ENCODE measurements at regions not wholly inside any gene's neighbourhood (a gene's known extent, or its start where the extent isn't known, plus 50 kb on each side); places are given as distances from the start of the nearest gene placed in this dataset.
"Not testable (repeated sequence)": the region's sequence is repeated elsewhere in the genome, so short reads cannot be mapped to it uniquely, and the experiment has no call there.

GRCh38 chr20:12201289-12201991, 283.7 kb downstream of the BTBD3 start:
- no peak for DNase-seq (ENCODE audit: low read depth, low spot score)

- no peak for DNase-seq (ENCODE audit: low read depth, low spot score)
Observed at GRCh38 chr20:12203399-12203798, 285.7 kb downstream of the BTBD3 start.

- DNase-seq (ENCODE audit: low read depth, low spot score): no peak
Observed at GRCh38 chr20:12203981-12204380, 286.3 kb downstream of the BTBD3 start.

DNA sequence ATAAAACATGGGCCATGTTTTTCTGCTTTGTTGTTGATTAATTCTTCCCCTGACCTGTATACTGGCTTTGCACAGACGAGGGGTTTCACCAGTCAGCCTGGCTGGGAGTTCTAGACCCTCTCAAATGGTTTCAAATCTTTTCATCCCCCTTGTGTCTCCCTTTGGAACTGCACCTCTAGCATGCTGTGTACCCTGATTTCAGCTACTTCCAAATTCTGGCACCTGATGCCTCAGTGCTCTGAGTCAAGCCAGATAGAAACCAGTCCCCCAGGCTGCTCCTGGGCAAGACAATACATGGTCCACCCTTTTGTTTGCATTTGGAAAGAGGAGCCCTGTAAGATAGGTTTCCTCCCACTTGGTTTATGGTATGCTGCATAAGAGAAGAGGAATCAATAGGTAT, 290.2 kb downstream of the BTBD3 start:
- peak; percentile 3 for DNase-seq (ENCODE audit: low read depth, low spot score)

- DNase-seq (ENCODE audit: low read depth, low spot score): no peak
Observed at GRCh38 chr20:12210591-12210990, 292.9 kb downstream of the BTBD3 start.

DNA sequence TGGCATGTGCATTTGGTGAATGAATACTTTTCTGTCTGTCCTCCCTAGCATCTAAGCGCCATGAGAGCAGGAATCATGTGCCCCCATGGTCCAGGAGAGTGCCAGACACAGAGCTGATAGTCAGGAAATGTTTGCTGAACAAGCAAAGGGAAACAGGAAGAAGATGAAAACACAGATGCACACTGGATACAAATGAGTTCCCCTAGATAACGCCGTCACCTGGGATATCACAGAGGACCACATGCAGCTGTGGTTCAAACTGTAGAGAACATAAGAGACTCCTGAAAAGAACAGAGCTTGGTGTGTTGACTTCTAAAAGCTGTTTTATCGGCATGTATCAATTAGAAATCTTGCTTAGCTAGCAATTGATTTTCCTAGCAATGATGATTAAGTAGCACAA, 293.7 kb downstream of the BTBD3 start:
- DNase-seq (ENCODE audit: low read depth, low spot score): no peak

DNA sequence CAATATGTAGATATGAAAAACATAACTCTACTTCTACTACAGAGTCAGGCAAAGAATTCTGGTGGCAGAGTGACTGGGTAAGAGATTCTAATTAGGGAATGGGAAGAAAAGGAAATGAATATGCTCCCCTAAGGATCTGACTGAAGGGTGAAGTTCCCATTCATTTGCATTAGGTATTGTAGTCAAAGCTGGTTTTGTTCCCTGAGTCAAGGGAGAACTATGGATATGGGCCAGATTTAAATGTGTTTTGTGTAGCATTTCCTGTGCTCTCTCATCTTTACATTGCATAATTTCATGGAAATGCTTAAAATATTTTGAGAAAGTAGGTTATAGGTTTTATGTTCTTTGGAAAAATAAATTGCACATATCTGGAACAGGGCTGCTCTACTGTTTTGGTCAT, 299.7 kb downstream of the BTBD3 start:
- DNase-seq (ENCODE audit: low read depth, low spot score): no peak

DNA sequence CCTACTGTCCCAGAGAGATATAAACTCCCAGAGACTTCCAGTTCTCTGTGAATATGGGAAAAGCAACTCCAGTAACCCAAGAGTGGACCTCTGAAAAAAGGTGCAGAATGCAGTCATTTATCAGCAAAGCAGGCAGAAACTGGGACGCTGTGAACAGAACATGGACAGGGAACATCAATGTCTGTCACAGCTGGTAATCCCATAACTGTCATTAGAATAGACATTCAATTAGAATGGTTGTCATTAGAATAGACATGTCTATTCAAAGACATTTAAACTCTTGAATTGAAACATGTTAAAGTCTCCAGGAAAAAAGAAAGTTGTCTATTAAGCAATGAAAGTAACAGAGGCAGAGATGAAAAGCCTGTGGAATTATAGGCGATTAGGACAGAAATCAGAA, 302.1 kb downstream of the BTBD3 start:
- no peak for DNase-seq (ENCODE audit: low read depth, low spot score)

- DNase-seq (ENCODE audit: low read depth, low spot score): no peak
Observed at GRCh38 chr20:12223057-12223456, 305.4 kb downstream of the BTBD3 start.

DNA sequence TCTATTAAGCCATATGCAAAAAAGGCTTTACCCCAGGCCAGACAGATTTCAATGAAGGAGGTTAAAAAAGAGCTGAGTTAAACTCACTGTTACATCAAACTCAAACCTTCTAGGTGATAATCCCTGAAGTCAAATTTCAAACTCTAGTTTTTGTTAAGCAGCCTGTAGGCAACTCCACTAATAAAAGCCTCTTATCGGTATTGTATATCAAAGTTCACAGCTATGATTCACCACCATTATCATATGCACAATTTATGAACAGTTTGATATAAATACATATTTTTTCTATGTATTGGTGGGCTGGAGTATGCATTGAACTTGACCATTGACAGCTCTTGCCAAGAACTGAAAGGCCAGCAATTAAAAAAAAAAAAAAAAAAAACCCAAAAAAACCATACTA, 308.2 kb downstream of the BTBD3 start:
- no peak for DNase-seq (ENCODE audit: low read depth, low spot score)

- DNase-seq (ENCODE audit: low read depth, low spot score): no peak
Observed at GRCh38 chr20:12229891-12230290, 312.2 kb downstream of the BTBD3 start.

DNA sequence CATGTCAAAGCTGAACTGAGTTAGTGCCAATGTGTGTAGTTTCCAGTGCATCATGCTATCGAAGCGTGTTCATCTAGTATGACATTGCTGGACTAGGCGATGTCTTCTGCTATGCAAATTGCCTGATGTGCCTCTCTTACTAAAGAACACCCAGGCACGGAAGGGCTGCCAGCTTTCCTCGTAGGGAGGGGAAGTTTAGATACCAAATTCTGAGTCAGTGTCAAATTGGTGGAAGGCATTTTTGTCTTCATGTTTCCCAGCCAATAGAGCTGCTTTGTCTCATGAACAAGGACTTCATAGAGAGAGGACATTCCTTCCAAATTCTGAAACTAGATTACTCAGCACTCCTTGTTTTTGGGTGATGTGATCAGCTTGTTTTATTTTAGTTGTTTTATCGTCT, 320.1 kb downstream of the BTBD3 start:
- DNase-seq (ENCODE audit: low read depth, low spot score): no peak

DNA sequence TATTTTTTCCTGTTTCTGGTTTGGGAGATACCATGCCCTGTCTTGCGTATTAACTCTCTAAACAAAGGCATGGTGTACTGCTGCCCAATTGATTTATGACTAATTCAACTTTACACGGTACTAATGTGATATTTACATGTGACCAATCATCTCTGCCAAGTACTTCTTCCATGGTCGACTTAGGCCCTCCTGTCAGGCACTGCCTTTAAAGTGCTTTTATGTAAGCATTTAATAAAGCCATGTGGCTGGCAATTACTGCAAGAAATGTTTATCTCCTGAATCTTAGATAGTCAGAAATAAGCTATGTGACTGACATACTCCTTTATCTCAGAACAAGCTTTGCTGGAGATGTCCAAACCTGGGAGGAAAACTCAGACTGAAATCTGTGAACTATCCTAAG, 323.4 kb downstream of the BTBD3 start:
- DNase-seq (ENCODE audit: low read depth, low spot score): no peak

DNA sequence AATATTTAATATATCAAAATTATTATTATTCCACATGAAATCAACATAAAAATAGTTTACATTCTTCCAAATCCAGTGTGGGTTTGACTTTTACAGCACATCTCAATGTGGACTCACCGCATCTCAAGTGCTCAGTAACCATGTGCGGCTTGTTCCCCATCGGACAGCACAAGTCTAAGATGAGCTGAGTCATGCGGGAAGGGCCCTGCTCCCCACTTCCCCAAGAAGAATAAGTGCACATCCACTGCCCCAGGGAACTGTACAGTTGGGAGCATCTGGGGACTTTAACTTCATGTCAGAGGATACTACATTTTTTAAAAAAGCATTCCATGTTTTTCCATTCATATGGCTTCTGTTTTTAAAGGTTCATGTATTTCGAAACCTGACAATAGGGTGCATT, 325.6 kb downstream of the BTBD3 start:
- DNase-seq (ENCODE audit: low read depth, low spot score): no peak

DNA sequence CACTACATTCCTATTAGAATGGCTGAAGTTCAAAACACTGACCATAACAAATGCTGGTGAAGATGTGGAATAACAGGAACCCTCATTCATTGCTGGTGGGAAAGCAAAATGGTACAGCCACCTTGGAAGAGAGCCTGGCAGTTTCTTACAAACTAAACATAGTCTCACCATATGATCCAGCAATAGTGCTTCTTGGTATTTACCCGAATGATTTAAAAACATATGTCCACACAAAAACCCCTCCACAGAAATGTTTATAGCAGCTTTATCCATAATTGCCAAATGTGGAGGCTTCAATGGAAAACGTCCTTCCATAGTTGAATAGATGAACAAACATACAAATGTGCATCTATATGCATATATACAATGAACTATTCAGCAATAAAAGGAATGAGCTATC, 330.8 kb downstream of the BTBD3 start:
- DNase-seq (ENCODE audit: low read depth, low spot score): no peak

DNA sequence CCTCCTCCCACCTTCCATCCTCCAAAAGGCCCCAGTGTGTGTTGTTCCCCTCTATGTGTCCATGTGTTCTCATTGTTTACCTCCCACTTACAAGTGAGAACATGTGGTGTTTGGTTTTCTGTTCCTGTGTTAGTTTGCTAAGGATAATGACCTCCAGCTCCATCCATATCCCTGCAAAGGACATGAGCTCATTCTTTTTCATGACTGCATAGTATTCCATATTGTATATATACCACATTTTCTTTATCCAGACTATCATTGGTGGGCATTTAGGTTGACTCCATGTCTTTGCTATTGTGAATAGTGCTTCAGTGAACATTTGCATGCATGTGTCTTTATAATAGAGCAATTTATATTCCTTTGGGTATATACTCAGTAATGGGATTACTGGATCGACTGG, 333.0 kb downstream of the BTBD3 start:
- not testable (repeated sequence) for DNase-seq (ENCODE audit: low read depth, low spot score)

GRCh38 chr20:12252793-12253192, 335.1 kb downstream of the BTBD3 start:
- DNase-seq (ENCODE audit: low read depth, low spot score): no peak

- no peak for DNase-seq (ENCODE audit: low read depth, low spot score)
Observed at GRCh38 chr20:12255461-12255970, 337.8 kb downstream of the BTBD3 start.

DNA sequence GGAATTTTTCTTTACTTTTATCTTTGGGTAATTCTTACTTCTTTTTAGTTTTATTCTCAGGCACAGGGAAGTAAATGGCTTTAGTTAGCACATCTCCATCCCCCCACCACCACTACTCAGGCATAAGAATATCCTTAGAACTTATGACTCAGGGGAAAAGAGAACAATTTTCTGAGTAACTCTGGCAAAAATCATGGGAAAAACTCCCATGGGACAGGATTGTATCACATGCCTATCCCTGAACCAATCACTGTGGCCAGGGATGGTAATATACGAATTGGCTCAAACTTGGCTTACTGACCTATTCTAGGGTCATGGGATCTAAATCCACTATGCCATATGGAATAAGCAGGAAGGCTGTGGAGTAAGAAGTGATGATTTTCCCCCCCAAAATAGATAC, 339.1 kb downstream of the BTBD3 start:
- DNase-seq (ENCODE audit: low read depth, low spot score): no peak

DNA sequence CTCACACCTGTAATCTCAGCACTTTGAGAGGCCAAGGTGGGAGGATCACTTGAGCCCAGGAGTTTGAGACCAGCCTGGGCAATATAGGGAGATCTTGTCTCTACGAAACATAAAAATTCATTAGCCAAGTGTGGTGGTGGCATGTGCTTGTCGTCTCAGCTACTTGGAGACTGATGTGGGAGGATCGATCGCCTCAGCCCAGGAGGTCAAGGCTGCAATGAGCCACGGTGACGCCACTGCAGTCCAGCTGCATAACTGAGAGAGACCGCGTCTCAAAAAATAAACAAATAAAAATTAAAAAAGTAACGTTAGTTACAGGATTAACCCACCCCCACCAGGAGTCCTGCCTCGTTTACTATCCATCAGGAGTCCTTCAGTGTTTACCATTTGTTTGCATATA, 345.1 kb downstream of the BTBD3 start:
- DNase-seq (ENCODE audit: low read depth, low spot score): no peak

DNA sequence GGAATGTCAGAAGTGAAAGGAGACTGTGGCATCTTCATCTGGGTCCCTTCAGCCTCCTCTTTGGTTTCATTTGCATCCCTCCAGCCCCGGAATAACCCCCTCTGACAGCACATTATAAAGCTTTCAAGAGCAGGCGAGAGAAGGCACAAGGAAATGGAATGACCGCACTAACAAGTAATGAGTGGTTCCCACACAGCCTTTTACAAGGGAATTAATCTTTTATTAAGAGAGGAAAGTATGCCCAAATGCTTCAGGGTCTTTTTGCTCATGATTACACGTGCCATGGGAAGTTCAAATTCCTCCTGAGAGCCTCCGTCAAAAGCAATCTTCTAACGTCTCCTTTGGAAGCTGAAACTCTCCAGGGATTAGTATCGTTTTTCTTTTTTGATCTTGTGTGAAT, 347.0 kb downstream of the BTBD3 start:
- DNase-seq (ENCODE audit: low read depth, low spot score): no peak

GRCh38 chr20:12265662-12266061, 348.0 kb downstream of the BTBD3 start:
- no peak for DNase-seq (ENCODE audit: low read depth, low spot score)

- DNase-seq (ENCODE audit: low read depth, low spot score): no peak
Observed at GRCh38 chr20:12269579-12269978, 351.9 kb downstream of the BTBD3 start.

- no peak for DNase-seq (ENCODE audit: low read depth, low spot score)
Observed at GRCh38 chr20:12270863-12271262, 353.2 kb downstream of the BTBD3 start.

Data from brain pericyte (primary cell).